HUES6 (cell line): ENCODE measurements at regions not wholly inside any gene's neighbourhood (a gene's known extent, or its start where the extent isn't known, plus 50 kb on each side); places are given as distances from the start of the nearest gene placed in this dataset.
"Not testable (repeated sequence)": the region's sequence is repeated elsewhere in the genome, so short reads cannot be mapped to it uniquely, and the experiment has no call there.

Source experiments
- H3K27ac ChIP-seq: 2 replicates; pipeline ENCODE4 v1.7.0; 2013; ENCODE audit warnings: low read depth, mild to moderate bottlenecking, low read length, inconsistent platforms
- H3K27me3 ChIP-seq: 2 replicates; pipeline ENCODE4 v1.6.1; 2013; ENCODE audit warnings: low read length; ENCODE audit not compliant: control insufficient read depth, insufficient read depth
- H3K36me3 ChIP-seq: 2 replicates; pipeline ENCODE4 v1.6.1; 2013; ENCODE audit warnings: low read length; ENCODE audit not compliant: control insufficient read depth, insufficient read depth
- H3K4me1 ChIP-seq: 2 replicates; pipeline ENCODE4 v1.6.1; 2013; ENCODE audit warnings: low read length; ENCODE audit not compliant: control insufficient read depth, insufficient read depth
- H3K4me3 ChIP-seq: 2 replicates; pipeline ENCODE4 v1.5.1; 2013; ENCODE audit warnings: low read depth, low read length
- H3K9ac ChIP-seq: one replicate; pipeline ENCODE4 v1.6.1; 2013; ENCODE audit warnings: mild to moderate bottlenecking, low read length
- H3K9me3 ChIP-seq: 2 replicates; pipeline ENCODE4 v1.6.1; 2013; ENCODE audit warnings: low read depth, low read length; ENCODE audit not compliant: control insufficient read depth, insufficient read depth

GRCh38 chr5:155686131-155686530, 640.8 kb upstream of the SGCD start:
- H3K4me1 ChIP-seq, result no peaks in the 10 kb centered on the region
- no peak overlapping the region for H3K9ac ChIP-seq
- no peaks in the 10 kb centered on the region for H3K9me3 ChIP-seq
- no peaks in the 10 kb centered on the region for H3K27me3 ChIP-seq
- no peak overlapping the region for H3K27ac ChIP-seq
- no peaks in the 10 kb centered on the region for H3K36me3 ChIP-seq
- H3K4me3 ChIP-seq, result no peak overlapping the region

GRCh38 chr5:155689406-155689805, 637.6 kb upstream of the SGCD start:
- no peaks in the 10 kb centered on the region for H3K36me3 ChIP-seq
- H3K9ac ChIP-seq, result no peak overlapping the region
- H3K4me1 ChIP-seq, result no peaks in the 10 kb centered on the region
- no peaks in the 10 kb centered on the region for H3K27me3 ChIP-seq
- H3K9me3 ChIP-seq, result no peaks in the 10 kb centered on the region
- no peak overlapping the region for H3K4me3 ChIP-seq
- no peak overlapping the region for H3K27ac ChIP-seq

- H3K9ac ChIP-seq, result no peak overlapping the region
- no peak overlapping the region for H3K4me3 ChIP-seq
- H3K36me3 ChIP-seq, result no peaks in the 10 kb centered on the region
- no peaks in the 10 kb centered on the region for H3K27me3 ChIP-seq
- no peaks in the 10 kb centered on the region for H3K4me1 ChIP-seq
- H3K9me3 ChIP-seq, result no peaks in the 10 kb centered on the region
- no peak overlapping the region for H3K27ac ChIP-seq
Observed at GRCh38 chr5:155696362-155696761, 630.6 kb upstream of the SGCD start.

- no peak overlapping the region for H3K4me3 ChIP-seq
- H3K27ac ChIP-seq, result no peak overlapping the region
- no peaks in the 10 kb centered on the region for H3K9me3 ChIP-seq
- no peaks in the 10 kb centered on the region for H3K4me1 ChIP-seq
- no peaks in the 10 kb centered on the region for H3K36me3 ChIP-seq
- no peaks in the 10 kb centered on the region for H3K27me3 ChIP-seq
- no peak overlapping the region for H3K9ac ChIP-seq
Observed at GRCh38 chr5:155697236-155697635, 629.7 kb upstream of the SGCD start.

- no peak overlapping the region for H3K9ac ChIP-seq
- H3K36me3 ChIP-seq, result no peaks in the 10 kb centered on the region
- H3K4me3 ChIP-seq, result no peak overlapping the region
- no peaks in the 10 kb centered on the region for H3K9me3 ChIP-seq
- no peaks in the 10 kb centered on the region for H3K4me1 ChIP-seq
- no peak overlapping the region for H3K27ac ChIP-seq
- no peaks in the 10 kb centered on the region for H3K27me3 ChIP-seq
Observed at GRCh38 chr5:155699385-155699784, 627.6 kb upstream of the SGCD start.

- Histone ChIP-seq H3K4me3 (no peak overlapping the region), H3K9ac (no peak overlapping the region), H3K27me3 (no peaks in the 10 kb centered on the region), H3K4me1 (no peaks in the 10 kb centered on the region), H3K9me3 (no peaks in the 10 kb centered on the region), H3K27ac (no peak overlapping the region), H3K36me3 (no peaks in the 10 kb centered on the region)
Observed at GRCh38 chr5:155700333-155700732, 626.6 kb upstream of the SGCD start.

- Histone ChIP-seq H3K4me3 (no peak overlapping the region), H3K27ac (no peak overlapping the region), H3K9me3 (no peaks in the 10 kb centered on the region), H3K36me3 (no peaks in the 10 kb centered on the region), H3K9ac (no peak overlapping the region), H3K27me3 (no peaks in the 10 kb centered on the region), H3K4me1 (no peaks in the 10 kb centered on the region)
Observed at GRCh38 chr5:155711882-155712281, 615.1 kb upstream of the SGCD start.

- H3K36me3 ChIP-seq, H3K9ac ChIP-seq, H3K9me3 ChIP-seq, H3K4me3 ChIP-seq, H3K27ac ChIP-seq, H3K27me3 ChIP-seq, H3K4me1 ChIP-seq: not testable (repeated sequence)
Observed at GRCh38 chr5:155714435-155714834, 612.5 kb upstream of the SGCD start.

- H3K9ac ChIP-seq, result no peak overlapping the region
- H3K4me1 ChIP-seq, result peaks cover 4% of the 10 kb centered on the region; the same call in 1 of the 2 replicates
- H3K36me3 ChIP-seq, result no peaks in the 10 kb centered on the region
- no peak overlapping the region for H3K27ac ChIP-seq
- peaks cover 97% of the 10 kb centered on the region for H3K27me3 ChIP-seq
- H3K9me3 ChIP-seq, result no peaks in the 10 kb centered on the region
- no peak overlapping the region for H3K4me3 ChIP-seq
Observed at GRCh38 chr5:155726267-155726666, 600.7 kb upstream of the SGCD start.

GRCh38 chr5:155727512-155728145, 599.3 kb upstream of the SGCD start:
- Histone ChIP-seq H3K27ac (no peak overlapping the region), H3K9ac (no peak overlapping the region), H3K27me3 (peaks cover 99% of the 10 kb centered on the region), H3K4me3 (peak overlapping the region; percentile 66), H3K36me3 (no peaks in the 10 kb centered on the region), H3K4me1 (peaks cover 4% of the 10 kb centered on the region; the same call in 1 of the 2 replicates), H3K9me3 (no peaks in the 10 kb centered on the region)

GRCh38 chr5:155728146-155728856, 598.7 kb upstream of the SGCD start:
- Histone ChIP-seq H3K4me3 (peak overlapping the region; percentile 66), H3K36me3 (no peaks in the 10 kb centered on the region), H3K4me1 (peaks cover 4% of the 10 kb centered on the region; the same call in 1 of the 2 replicates), H3K9me3 (no peaks in the 10 kb centered on the region), H3K27ac (no peak overlapping the region), H3K9ac (no peak overlapping the region), H3K27me3 (peaks cover 99% of the 10 kb centered on the region)
